ENCODE measurements at regions not wholly inside any gene's neighbourhood (a gene's known extent, or its start where the extent isn't known, plus 50 kb on each side); places are given as distances from the start of the nearest gene placed in this dataset.

- TF ChIP-seq REPIN1 (tag by site-specific recombination; IDR thresholded peaks at IDR 0.05; ENCODE audit: low read depth) = no peak
- TF ChIP-seq ZNF121 (tag by site-specific recombination; IDR thresholded peaks at IDR 0.05) = no peak
- no peak for TF ChIP-seq SALL2 (tag by site-specific recombination; IDR thresholded peaks at IDR 0.05; ENCODE audit: borderline replicate concordance)
- no peak for TF ChIP-seq ZFHX2 (tag by site-specific recombination; conservative IDR thresholded peaks at IDR 0.05)
- no peak for TF ChIP-seq OSR2 (tag by site-specific recombination; IDR thresholded peaks at IDR 0.05)
- no peak for TF ChIP-seq ZNF664 (tag by site-specific recombination; IDR thresholded peaks at IDR 0.05)
- no peak for TF ChIP-seq ZNF792 (tag by site-specific recombination; IDR thresholded peaks at IDR 0.05)
Observed at GRCh38 chr9:119761812-119762211, 392.6 kb upstream of the BRINP1 start (continued).

GRCh38 chr9:119758990-119759389, 389.8 kb upstream of the BRINP1 start:
- ChIA-PET POLR2A (no interaction called here), CTCF (interaction anchor here (0.7 kb wide), 1 partner anchor 165 kb away, joined by 3 read pairs; no protein-coding TSS in a partner anchor)
- Histone ChIP-seq H3K4me3 (ENCODE audit: low read depth, low read length) (no peak overlapping the region), H3K27ac (ENCODE audit: extremely low read depth, low read depth, low read length) (no peak overlapping the region), H3K9me3 (ENCODE audit: control insufficient read depth, insufficient read depth, low read depth, low read length) (no peaks in the 10 kb centered on the region), H3K4me1 (ENCODE audit: control insufficient read depth, insufficient read depth, low read length) (no peaks in the 10 kb centered on the region), H3K36me3 (ENCODE audit: control insufficient read depth in 2 of 2, insufficient read depth in 1 of 2, low read length in 2 of 2) (no peaks in the 10 kb centered on the region)
- TF ChIP-seq BCL6B (tag by site-specific recombination; IDR thresholded peaks at IDR 0.05) = no peak
- TF ChIP-seq ZNF18 (tag by site-specific recombination; IDR thresholded peaks at IDR 0.05) = no peak

- TF ChIP-seq ZNF843 (tag by site-specific recombination; IDR thresholded peaks at IDR 0.05) (no peak), ZNF175 (tag by site-specific recombination; IDR thresholded peaks at IDR 0.05) (no peak), ZNF292 (tag by site-specific recombination; IDR thresholded peaks at IDR 0.05; ENCODE audit: borderline replicate concordance, low read depth) (no peak), ZNF692 (tag by site-specific recombination; IDR thresholded peaks at IDR 0.05) (no peak), ZNF677 (tag by site-specific recombination; IDR thresholded peaks at IDR 0.05) (no peak), ZNF274 (IDR thresholded peaks at IDR 0.05; ENCODE audit: low read length) (no peak), ZNF274 (tag by site-specific recombination; IDR thresholded peaks at IDR 0.05; ENCODE audit: borderline replicate concordance) (no peak), ZNF341 (tag by site-specific recombination; IDR thresholded peaks at IDR 0.05; ENCODE audit: low read depth) (no peak), AEBP2 (tag by site-specific recombination; IDR thresholded peaks at IDR 0.05; ENCODE audit: borderline replicate concordance) (no peak)
- Histone ChIP-seq H3K27ac (ENCODE audit: extremely low read depth, low read depth, low read length) (no peak overlapping the region), H3K4me3 (ENCODE audit: low read depth, low read length) (no peak overlapping the region), H3K4me1 (ENCODE audit: control insufficient read depth, insufficient read depth, low read length) (no peaks in the 10 kb centered on the region), H3K9me3 (ENCODE audit: control insufficient read depth, insufficient read depth, low read depth, low read length) (no peaks in the 10 kb centered on the region), H3K36me3 (ENCODE audit: control insufficient read depth in 2 of 2, insufficient read depth in 1 of 2, low read length in 2 of 2) (no peaks in the 10 kb centered on the region)
- ChIA-PET CTCF (no interaction called here), POLR2A (no interaction called here)
Observed at GRCh38 chr9:119758241-119758640, 389.0 kb upstream of the BRINP1 start.

Data from HEK293 (cell line).